ENCODE measurements at regions not wholly inside any gene's neighbourhood (a gene's known extent, or its start where the extent isn't known, plus 50 kb on each side); places are given as distances from the start of the nearest gene placed in this dataset.

DNA sequence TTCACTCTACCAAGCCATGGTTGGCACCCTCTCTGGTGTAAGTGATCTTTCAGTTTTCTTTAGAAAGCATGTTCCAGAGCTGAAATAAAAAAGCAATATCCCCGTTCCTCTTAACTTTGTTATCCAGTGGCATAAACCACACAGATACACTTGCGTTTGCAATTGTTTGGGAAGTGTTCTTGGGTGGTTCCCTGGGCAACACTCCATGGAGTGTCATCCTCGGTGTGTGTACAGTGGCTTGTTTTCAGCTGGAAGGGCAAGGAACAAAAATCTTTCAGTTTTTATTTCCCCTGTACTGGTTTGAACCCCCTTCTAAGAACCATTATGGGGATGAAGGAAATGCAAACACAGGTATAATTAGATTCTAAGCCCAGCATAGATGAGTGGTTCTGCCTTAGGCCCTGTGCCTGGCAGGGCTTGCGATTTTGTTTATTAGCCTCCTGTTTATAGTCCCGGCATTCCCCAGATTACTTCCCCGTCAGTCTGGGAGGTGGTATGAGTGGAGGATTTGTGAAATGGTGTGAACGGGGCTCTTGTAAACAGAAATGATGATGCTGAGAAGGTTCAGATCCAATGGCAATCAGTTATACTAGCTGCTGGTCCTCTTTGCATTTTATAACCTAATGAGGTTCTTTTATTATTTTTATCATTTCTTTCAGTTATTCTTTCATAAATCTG, 76.0 kb upstream of the CD180 start:
- no peaks in the 10 kb centered on the region for H3K36me3 Mint-ChIP-seq (ENCODE audit: low read depth)
- peaks cover 10% of the 10 kb centered on the region for H3K9me3 Mint-ChIP-seq
- no peaks in the 10 kb centered on the region for H3K27me3 Mint-ChIP-seq (ENCODE audit: low read depth)
- H3K27ac Mint-ChIP-seq = no peak overlapping the region
- no peak overlapping the region for H3K4me3 Mint-ChIP-seq (ENCODE audit: low read depth)
- intact Hi-C loops (cut with micrococcal nuclease) = no loop called here
- DNase-seq (ENCODE audit: low spot score) = no peak
- H3K4me1 Mint-ChIP-seq (ENCODE audit: low read depth) = no peaks in the 10 kb centered on the region

DNA sequence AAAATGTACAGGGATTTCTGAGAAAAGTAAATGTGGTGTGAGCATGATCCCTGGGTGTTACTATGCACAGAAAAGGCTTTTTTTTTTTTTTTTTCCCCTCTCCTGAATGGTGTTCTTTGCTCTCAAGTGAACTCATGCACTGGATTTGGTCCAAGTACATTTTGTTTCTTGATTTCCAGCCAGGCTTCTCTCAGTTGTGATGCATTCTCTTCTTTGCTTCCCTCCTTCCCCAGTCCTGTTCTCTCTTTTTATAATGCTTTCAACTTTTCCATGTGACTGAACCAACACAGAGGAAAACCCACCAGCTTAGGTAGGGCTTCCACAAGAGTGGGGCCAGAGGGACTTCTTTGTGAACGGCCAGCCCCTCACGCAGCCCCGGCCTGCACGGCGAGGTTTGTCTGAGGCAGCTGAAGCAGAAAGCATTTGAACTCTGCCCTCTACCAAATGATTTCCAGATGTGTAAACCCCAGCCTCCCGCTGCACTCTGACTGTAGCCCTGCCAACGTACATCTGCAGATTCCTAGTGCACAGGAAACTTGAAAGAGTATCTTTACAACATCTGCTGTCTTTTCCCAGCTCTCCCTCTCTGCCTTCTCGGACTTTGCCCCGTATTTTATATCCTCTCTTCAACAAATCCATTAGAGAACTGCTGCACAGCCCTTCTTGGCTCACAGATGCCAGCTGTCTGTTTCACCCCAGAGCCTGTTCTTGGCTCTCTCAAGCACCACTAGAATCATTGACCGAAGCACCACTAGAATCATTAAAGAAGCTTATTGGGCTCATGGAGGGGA, 71.8 kb upstream of the CD180 start:
- intact Hi-C loops (cut with micrococcal nuclease) = no loop called here
- no peaks in the 10 kb centered on the region for H3K9me3 Mint-ChIP-seq

GRCh38 chr5:67267512-67268216, 71.1 kb upstream of the CD180 start:
- Mint-ChIP-seq H3K36me3 (ENCODE audit: low read depth) (no peaks in the 10 kb centered on the region), H3K4me1 (ENCODE audit: low read depth) (peaks cover 3% of the 10 kb centered on the region), H3K4me3 (ENCODE audit: low read depth) (no peak overlapping the region), H3K27ac (no peak overlapping the region), H3K27me3 (ENCODE audit: low read depth) (no peaks in the 10 kb centered on the region), H3K9me3 (no peaks in the 10 kb centered on the region)
- intact Hi-C loops (cut with micrococcal nuclease) = no loop called here
- no peak for DNase-seq (ENCODE audit: low spot score)

More for the DNA sequence above, 71.8 kb upstream of the CD180 start:
- no peak overlapping the region for H3K27ac Mint-ChIP-seq
- no peak for DNase-seq (ENCODE audit: low spot score)
- H3K4me1 Mint-ChIP-seq (ENCODE audit: low read depth) = peaks cover 3% of the 10 kb centered on the region
- no peak overlapping the region for H3K4me3 Mint-ChIP-seq (ENCODE audit: low read depth)
- no peaks in the 10 kb centered on the region for H3K27me3 Mint-ChIP-seq (ENCODE audit: low read depth)
- no peaks in the 10 kb centered on the region for H3K36me3 Mint-ChIP-seq (ENCODE audit: low read depth)

- DNase-seq (ENCODE audit: low spot score) = no peak
- no peaks in the 10 kb centered on the region for H3K36me3 Mint-ChIP-seq (ENCODE audit: low read depth)
- H3K4me3 Mint-ChIP-seq (ENCODE audit: low read depth) = no peak overlapping the region
- no peak overlapping the region for H3K27ac Mint-ChIP-seq
- intact Hi-C loops (cut with micrococcal nuclease) = no loop called here
- H3K9me3 Mint-ChIP-seq = no peaks in the 10 kb centered on the region
- peaks cover 3% of the 10 kb centered on the region for H3K4me1 Mint-ChIP-seq (ENCODE audit: low read depth)
- H3K27me3 Mint-ChIP-seq (ENCODE audit: low read depth) = peaks cover 2% of the 10 kb centered on the region
These were observed 70.2 kb upstream of the CD180 start for GRCh38 chr5:67266654-67267350.

- Mint-ChIP-seq H3K27ac (no peak overlapping the region), H3K36me3 (ENCODE audit: low read depth) (no peaks in the 10 kb centered on the region), H3K9me3 (no peaks in the 10 kb centered on the region), H3K27me3 (ENCODE audit: low read depth) (peaks cover 8% of the 10 kb centered on the region), H3K4me1 (ENCODE audit: low read depth) (peaks cover 3% of the 10 kb centered on the region), H3K4me3 (ENCODE audit: low read depth) (no peak overlapping the region)
- intact Hi-C loops (cut with micrococcal nuclease) = no loop called here
- DNase-seq (ENCODE audit: low spot score) = no peak
These were observed 69.4 kb upstream of the CD180 start for GRCh38 chr5:67265951-67266350.

- Mint-ChIP-seq H3K27me3 (ENCODE audit: low read depth) (peaks cover 15% of the 10 kb centered on the region), H3K9me3 (no peaks in the 10 kb centered on the region), H3K4me1 (ENCODE audit: low read depth) (peaks cover 3% of the 10 kb centered on the region), H3K27ac (no peak overlapping the region), H3K4me3 (ENCODE audit: low read depth) (no peak overlapping the region), H3K36me3 (ENCODE audit: low read depth) (no peaks in the 10 kb centered on the region)
- no peak for DNase-seq (ENCODE audit: low spot score)
- intact Hi-C loops (cut with micrococcal nuclease) = no loop called here
These were observed 67.2 kb upstream of the CD180 start for GRCh38 chr5:67263656-67264408.

DNA sequence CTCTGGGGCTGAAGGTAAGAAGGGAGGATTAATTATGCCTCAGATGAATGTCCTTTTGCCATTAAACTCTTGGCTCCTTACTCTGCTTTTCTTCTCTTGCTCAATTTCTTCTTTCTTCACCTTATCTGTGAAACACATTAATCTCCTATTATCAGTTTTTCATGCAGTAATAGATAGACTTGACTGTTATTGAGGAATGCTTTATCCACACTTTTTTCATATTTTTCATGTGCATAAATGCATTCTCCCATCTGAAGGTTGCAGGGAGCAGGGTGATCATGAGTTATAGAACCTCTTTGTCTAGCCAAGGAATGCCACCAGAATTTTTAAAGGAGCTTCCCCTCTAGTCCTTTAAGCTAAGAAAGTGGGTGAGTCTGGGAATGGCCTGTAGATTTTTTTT, 66.4 kb upstream of the CD180 start:
- DNase-seq (ENCODE audit: low spot score) = no peak
- H3K27ac Mint-ChIP-seq = no peak overlapping the region
- intact Hi-C loops (cut with micrococcal nuclease) = no loop called here
- no peaks in the 10 kb centered on the region for H3K9me3 Mint-ChIP-seq
- H3K27me3 Mint-ChIP-seq (ENCODE audit: low read depth) = peaks cover 17% of the 10 kb centered on the region
- H3K36me3 Mint-ChIP-seq (ENCODE audit: low read depth) = no peaks in the 10 kb centered on the region
- no peak overlapping the region for H3K4me3 Mint-ChIP-seq (ENCODE audit: low read depth)
- peaks cover 3% of the 10 kb centered on the region for H3K4me1 Mint-ChIP-seq (ENCODE audit: low read depth)

- intact Hi-C loops (cut with micrococcal nuclease) = no loop called here
- Mint-ChIP-seq H3K36me3 (ENCODE audit: low read depth) (no peaks in the 10 kb centered on the region), H3K4me3 (ENCODE audit: low read depth) (no peak overlapping the region), H3K9me3 (no peaks in the 10 kb centered on the region), H3K27me3 (ENCODE audit: low read depth) (peaks cover 20% of the 10 kb centered on the region), H3K4me1 (ENCODE audit: low read depth) (peaks cover 4% of the 10 kb centered on the region), H3K27ac (no peak overlapping the region)
- DNase-seq (ENCODE audit: low spot score) = no peak
These were observed 65.6 kb upstream of the CD180 start for GRCh38 chr5:67262206-67262605.

- H3K9me3 Mint-ChIP-seq = no peaks in the 10 kb centered on the region
- no peaks in the 10 kb centered on the region for H3K36me3 Mint-ChIP-seq (ENCODE audit: low read depth)
- DNase-seq (ENCODE audit: low spot score) = no peak
- peaks cover 2% of the 10 kb centered on the region for H3K4me1 Mint-ChIP-seq (ENCODE audit: low read depth)
- no peak overlapping the region for H3K4me3 Mint-ChIP-seq (ENCODE audit: low read depth)
- intact Hi-C loops (cut with micrococcal nuclease) = no loop called here
- peaks cover 20% of the 10 kb centered on the region for H3K27me3 Mint-ChIP-seq (ENCODE audit: low read depth)
- H3K27ac Mint-ChIP-seq = no peak overlapping the region
These were observed 63.1 kb upstream of the CD180 start for GRCh38 chr5:67259548-67260215.

GRCh38 chr5:67257500-67257899, 60.9 kb upstream of the CD180 start:
- Mint-ChIP-seq H3K4me3 (ENCODE audit: low read depth) (no peak overlapping the region), H3K27ac (no peak overlapping the region), H3K36me3 (ENCODE audit: low read depth) (no peaks in the 10 kb centered on the region), H3K4me1 (ENCODE audit: low read depth) (peaks cover 2% of the 10 kb centered on the region), H3K9me3 (no peaks in the 10 kb centered on the region), H3K27me3 (ENCODE audit: low read depth) (peaks cover 20% of the 10 kb centered on the region)
- intact Hi-C loops (cut with micrococcal nuclease) = no loop called here
- DNase-seq (ENCODE audit: low spot score) = no peak

DNA sequence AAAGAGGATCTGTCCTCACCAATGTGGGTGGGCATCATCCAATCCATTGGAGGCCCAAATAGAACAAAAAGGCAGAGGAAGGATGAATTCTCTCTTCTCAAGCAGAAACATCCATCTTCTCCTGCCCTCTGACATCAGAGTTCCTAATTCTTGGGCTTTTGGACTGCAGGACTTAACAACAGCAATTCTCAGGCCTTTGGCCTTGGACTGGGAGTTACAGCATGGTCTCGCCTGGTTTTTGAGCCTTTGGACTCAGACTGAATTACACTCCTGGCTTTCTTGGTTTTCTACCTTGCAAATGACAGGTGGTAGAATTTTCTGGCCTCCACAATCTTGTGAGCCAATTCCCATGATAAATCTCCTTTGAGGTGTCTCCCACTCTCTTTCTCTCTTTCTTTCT, 60.5 kb upstream of the CD180 start:
- Mint-ChIP-seq H3K27me3 (ENCODE audit: low read depth) (peaks cover 18% of the 10 kb centered on the region), H3K27ac (no peak overlapping the region), H3K36me3 (ENCODE audit: low read depth) (no peaks in the 10 kb centered on the region), H3K9me3 (no peaks in the 10 kb centered on the region), H3K4me1 (ENCODE audit: low read depth) (peaks cover 2% of the 10 kb centered on the region), H3K4me3 (ENCODE audit: low read depth) (no peak overlapping the region)
- intact Hi-C loops (cut with micrococcal nuclease) = no loop called here
- no peak for DNase-seq (ENCODE audit: low spot score)

DNA sequence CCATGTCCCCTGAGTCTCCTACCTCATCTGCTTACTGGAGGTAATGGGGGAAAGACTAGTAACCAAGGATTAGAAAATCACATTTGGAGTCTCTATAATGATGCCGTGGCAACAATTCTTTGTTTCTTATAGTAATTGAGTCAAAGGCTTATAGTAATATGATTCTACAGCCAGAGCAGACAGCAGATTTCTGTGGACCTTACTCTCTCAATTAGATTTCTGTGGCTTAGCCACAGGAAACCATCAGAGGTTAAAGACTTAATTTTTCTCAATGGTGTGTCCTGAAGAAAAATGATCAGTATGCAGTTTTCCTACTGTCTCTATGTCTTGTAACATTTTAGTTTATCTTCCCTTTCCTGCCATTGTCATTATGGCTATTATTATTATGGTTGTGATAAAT, 59.3 kb upstream of the CD180 start:
- no peaks in the 10 kb centered on the region for H3K36me3 Mint-ChIP-seq (ENCODE audit: low read depth)

More for the DNA sequence above, 59.3 kb upstream of the CD180 start:
- no peaks in the 10 kb centered on the region for H3K9me3 Mint-ChIP-seq
- H3K27ac Mint-ChIP-seq = no peak overlapping the region
- intact Hi-C loops (cut with micrococcal nuclease) = no loop called here
- peaks cover 12% of the 10 kb centered on the region for H3K27me3 Mint-ChIP-seq (ENCODE audit: low read depth)
- DNase-seq (ENCODE audit: low spot score) = no peak
- no peak overlapping the region for H3K4me3 Mint-ChIP-seq (ENCODE audit: low read depth)
- peaks cover 2% of the 10 kb centered on the region for H3K4me1 Mint-ChIP-seq (ENCODE audit: low read depth)
